Activated CD4-positive, alpha-beta T cell treated with anti-CD3 and anti-CD28 coated beads, Interleukin-2, amount 50 U/mL, for 48 hours (primary cell): ENCODE measurements at regions not wholly inside any gene's neighbourhood (a gene's known extent, or its start where the extent isn't known, plus 50 kb on each side); places are given as distances from the start of the nearest gene placed in this dataset.
A peak's percentile ranks its signal among the peaks of the same experiment; 100 is the strongest.

ENCODE experiments used
- DNase-seq, 2 experiments: peaks; one replicate each; pipeline ENCODE4 v3.0.0-alpha.2; 2020

GRCh38 chr10:62554632-62555199 lies 180.5 kb downstream of the ZNF365 start:
- DNase-seq: peak in 1 of 2 experiments; percentile 10

DNA sequence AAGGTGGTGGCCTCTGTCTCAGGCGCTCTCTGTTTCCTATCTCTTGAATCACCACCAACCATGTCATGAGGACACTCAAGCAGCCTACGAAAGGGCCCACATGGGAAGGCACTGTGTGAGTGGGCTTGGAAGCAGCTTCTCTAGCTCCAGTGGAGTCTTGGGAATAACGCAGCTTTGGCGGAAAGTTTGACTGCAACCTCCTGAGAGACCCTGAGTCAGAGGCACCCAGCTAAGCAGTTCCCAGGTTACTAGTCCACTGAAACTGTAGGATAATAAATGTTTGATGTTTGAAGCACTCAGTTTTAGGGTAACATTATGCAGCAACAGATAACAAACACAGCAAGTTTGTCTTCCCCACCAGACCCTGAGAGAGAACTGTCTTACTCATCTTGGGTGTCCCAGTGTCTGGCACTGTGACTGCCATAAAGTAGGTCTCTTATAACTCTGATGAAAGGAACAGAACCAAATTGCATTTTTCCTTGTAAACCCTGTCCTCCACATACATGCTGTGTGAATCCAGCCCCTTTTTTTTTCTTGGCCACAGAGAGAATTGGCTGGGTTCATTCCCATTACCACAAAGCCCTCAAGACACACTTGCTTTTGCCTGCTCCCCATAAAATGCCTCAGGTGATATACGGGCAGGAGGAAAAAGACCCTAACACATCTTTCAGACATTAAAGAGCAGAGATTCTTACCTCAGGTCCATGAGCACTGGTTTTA lies 185.5 kb downstream of the ZNF365 start:
- no peak for DNase-seq

DNA sequence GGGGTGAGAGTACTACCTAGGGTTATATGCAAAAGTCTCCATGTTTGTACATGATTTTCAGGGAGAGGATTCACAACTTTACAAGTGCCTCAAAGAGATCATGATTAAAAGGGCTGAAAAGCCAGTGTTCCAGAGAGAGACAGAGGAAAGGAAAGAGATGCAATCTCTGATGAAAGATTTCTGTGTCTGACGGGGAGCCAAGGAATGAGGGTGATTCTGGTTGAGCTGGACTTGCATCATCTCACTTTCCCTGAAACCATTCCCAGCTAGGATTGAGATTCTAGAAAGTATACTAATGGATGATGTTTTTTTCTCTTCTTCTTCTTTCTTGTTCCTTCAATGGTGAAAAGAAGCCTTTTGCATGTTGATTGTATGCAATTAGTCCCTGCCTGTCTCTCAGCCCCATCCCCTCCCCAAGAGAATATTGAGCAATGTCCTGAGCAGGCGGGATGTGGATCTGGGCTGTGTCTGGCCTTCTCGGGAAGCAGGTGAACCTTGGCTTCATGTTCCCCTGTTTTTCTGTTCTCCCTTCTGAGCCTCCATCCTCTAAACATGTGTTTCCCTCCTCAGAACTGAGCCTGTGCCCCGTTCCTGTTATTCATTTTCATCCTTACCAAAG lies 186.1 kb downstream of the ZNF365 start:
- DNase-seq: no peak

- DNase-seq: no peak
These were observed 187.0 kb downstream of the ZNF365 start for GRCh38 chr10:62561151-62561550.

DNA sequence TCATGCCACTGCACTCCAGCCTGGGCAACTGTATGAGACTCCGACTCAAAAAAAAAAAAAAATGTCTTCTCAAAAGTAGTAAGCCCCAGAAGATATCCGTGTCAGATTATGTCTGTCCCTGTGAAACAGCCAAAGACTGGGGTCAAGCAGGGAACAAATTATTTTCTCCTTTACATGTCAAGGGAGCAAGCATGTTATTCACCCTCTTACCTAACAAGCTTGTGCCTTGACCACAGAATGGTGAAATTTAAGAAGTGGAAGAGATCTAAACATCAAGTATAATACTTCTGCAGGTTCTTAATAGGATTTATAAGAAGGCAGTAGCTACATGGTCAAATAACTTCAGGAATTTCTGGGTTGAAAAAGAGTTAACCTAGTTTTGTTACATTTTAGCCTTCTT lies 187.9 kb downstream of the ZNF365 start:
- DNase-seq: no peak

- no peak for DNase-seq
These were observed 188.6 kb downstream of the ZNF365 start for GRCh38 chr10:62562795-62563194.

- no peak for DNase-seq
These were observed 199.8 kb downstream of the ZNF365 start for GRCh38 chr10:62573929-62574328.

DNA sequence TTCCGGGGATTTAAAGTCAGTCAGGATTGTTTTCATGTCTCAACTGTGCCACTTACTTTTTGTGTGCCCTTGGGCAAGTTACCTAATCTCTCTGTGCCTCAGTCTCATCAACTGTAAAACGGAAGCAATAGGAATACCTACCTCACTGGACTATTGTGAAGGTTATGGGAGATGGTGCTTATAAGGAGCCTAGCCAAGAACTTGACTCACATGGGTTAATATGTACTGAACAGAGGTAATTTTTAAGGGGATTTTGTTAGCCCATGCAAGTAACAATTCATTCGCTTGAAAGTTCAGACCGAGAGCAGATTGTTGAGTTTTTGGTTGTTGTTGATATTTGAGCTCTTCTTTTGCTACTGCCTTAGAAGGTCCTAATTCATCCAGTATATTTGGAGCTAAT lies 202.9 kb downstream of the ZNF365 start:
- no peak for DNase-seq

- no peak for DNase-seq
These were observed 203.6 kb downstream of the ZNF365 start for GRCh38 chr10:62577666-62578291.

DNA sequence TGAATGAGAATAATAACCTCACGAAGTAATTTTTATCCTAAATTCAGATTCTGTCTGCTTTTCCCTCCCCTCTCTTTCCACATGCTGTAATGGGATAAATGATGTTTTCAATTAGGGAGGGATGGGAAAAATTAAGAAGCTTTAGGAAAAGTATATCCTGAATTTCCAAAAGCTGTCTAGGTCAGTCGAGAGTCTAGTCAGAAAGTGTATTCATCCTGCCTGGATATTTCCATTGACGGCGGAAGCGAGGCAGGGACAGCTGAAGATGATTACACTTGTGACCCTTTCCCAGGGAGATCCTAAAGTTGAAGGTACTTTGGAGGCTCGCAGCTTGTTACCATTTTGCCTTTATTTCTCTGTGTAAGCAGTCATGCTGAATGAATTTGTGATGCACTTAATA lies 204.1 kb downstream of the ZNF365 start:
- no peak for DNase-seq

DNA sequence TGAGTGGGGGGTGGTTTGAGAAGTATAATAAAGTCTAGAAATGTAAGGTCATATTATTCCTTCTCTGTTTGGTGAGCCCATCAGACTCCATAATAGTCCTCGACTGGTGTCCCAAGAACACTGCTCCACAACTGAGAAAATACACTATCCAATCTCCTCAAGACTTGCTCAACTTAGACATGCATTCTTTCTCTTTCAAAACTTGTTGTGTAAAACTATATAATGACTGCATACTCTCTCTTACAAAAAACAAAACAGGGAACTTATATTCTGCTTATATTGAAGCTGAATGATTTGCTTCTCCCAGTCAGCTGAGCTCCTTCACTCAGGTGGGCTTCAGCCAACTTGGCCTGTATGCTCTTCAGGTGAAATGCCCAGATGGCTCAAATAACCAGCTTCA lies 204.7 kb downstream of the ZNF365 start:
- DNase-seq: no peak

DNA sequence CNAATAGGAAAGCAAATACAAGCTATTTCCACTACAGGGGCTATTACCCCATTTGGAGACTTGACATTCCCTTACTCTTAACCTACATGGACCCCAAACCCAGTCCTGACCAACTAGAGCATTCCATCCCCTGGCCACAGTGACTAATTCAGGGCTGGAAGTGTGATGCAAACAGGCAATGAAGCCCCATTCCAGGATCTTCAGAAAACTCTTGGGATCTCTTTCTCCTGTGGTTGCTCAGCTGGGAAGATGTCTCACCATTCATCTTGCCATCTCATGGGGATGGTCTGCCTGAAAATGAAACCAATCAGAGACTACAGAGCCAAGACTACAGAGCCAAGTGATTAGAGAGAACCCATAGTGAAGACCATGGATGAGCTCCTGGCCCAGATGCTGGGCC lies 206.2 kb downstream of the ZNF365 start:
- no peak for DNase-seq

DNA sequence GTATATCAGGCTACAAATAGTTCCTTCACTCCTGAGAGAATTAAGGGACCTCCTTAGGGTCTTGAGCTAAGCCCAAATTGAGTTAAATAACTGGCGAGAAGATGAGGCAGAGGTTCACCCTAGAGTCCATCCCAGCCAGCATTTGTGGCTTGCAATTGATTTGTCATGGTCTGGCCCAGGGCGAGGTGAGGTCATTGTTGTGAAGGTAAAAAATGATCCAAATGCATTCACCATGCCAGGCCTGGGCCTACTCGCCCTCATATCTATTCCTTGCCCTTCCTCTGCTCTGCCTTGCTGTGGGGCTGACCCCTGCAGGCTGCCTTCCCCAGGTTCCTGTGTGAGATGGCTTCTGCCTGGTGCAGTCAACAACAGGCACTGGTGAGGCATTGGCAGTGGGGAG lies 207.2 kb downstream of the ZNF365 start:
- no peak for DNase-seq

GRCh38 chr10:62582101-62582705 lies 208.0 kb downstream of the ZNF365 start:
- no peak for DNase-seq

DNA sequence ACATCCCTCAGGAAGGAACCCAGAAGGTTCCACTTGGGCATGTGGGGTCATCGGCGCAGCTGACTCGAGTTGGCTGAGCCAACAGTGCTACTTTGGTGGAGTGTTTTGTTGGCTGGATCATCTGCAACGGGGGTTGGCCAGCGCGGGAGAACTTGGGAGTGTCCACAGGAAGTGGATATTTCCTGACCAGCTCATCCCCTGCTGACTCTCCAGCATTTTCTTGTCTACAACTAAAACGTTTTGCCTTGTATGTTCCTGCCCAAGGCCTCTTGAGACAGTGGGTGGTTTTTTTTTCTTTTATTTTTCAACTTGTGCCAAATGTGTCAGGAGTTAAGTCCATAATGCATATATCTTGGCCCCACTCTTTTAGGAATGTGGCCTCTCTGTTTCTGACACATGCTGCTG lies 208.6 kb downstream of the ZNF365 start:
- DNase-seq: no peak

DNA sequence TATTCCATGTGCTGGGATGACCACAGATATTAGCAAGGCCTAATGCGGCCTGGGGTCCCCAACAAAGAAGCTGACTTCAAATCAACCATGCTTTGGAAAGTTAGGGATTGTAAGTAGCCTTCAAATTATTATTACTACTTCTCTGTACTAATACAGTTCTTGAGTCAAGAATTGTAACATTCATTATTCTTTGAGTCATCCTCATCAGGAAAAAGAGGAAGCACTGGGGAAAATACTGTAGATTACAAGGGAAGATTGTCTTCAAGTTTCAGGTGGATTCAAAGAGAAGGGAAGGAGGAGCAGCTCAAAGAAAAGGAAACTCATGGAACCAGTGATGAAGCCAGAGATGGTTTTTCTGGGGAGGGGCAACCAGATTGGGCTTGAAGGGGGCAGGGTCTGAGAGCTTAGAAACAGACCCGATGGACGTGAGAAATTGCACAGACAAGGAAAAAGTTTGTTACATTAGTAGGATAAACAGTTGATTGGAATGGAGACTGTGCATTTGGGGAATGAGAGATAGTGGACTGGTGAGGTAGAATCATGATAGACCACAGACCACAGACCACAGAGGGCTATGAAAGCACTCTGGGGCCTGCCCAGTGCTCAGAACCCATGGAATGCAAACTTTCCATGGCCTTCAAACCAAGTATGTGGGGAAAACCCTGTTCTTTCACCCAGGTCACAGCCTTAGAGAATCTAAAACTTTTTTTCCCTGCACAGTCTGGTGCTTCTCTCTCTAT lies 209.9 kb downstream of the ZNF365 start:
- peak in 1 of 2 experiments; percentile 18 for DNase-seq

GRCh38 chr10:62584731-62585130 lies 210.6 kb downstream of the ZNF365 start:
- DNase-seq: no peak

DNA sequence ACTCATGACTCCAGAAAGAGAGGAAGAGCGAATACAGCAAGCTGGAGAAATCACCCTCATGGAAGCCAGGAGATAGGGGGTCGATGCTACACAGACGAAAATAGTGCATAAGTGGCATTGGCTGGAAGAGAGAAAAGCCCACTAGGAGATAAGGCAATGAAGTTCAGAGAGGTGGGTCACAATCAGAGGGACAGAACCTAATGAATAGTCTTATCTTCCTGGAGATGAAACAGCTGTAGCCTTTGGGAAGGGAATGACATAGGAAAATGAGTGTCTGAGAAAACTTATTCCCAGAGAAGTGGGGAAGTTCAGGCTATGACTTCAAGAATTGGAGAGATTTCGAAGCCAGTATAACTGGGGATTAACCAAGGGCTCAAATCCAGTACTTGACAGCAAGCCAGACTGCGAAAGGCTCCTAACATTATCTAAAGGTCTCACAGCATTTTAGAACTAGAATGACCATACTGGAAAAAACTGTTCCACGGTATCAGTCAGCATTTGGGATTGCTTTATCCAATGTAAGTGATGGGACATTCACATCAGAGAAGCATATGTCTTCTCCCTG lies 211.1 kb downstream of the ZNF365 start:
- no peak for DNase-seq

GRCh38 chr10:62587011-62587410 lies 212.8 kb downstream of the ZNF365 start:
- DNase-seq: no peak

DNA sequence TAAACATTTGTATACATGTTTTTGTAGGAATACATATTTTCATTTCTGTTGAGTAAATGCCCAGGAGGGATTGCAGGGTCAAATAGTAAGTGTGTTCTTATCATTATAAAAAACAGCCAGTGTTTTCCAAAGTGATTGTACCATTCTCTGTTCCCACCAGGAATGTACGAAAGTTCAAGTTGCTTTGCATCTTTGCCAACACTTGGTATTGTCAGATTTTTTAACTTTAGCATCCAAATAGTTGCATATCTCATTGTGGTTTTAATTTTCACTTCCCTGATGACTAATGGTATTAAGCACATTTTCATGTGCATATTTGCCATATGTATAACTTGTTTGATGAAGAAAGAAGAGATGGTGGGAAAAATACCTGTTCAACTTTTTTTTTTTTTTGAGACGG lies 213.9 kb downstream of the ZNF365 start:
- DNase-seq: no peak

- DNase-seq: no peak
These were observed 214.8 kb upstream of the ADO start for GRCh38 chr10:62589689-62590088.

- DNase-seq: no peak
These were observed 214.2 kb upstream of the ADO start for GRCh38 chr10:62590306-62590705.
